ENCODE measurements at regions not wholly inside any gene's neighbourhood (a gene's known extent, or its start where the extent isn't known, plus 50 kb on each side); places are given as distances from the start of the nearest gene placed in this dataset.
A peak's percentile ranks its signal among the peaks of the same experiment; 100 is the strongest.

GRCh38 chr15:93454788-93455187, 365.8 kb upstream of the RGMA start:
- H3K27ac Mint-ChIP-seq: no peak overlapping the region
- no peaks in the 10 kb centered on the region for H3K4me1 Mint-ChIP-seq
- H3K9me3 Mint-ChIP-seq: no peaks in the 10 kb centered on the region
- no peak overlapping the region for H3K4me3 Mint-ChIP-seq
- DNase-seq (ENCODE audit: low spot score in 2 of 2): peak in 1 of 2 donors; percentile 13
- no peaks in the 10 kb centered on the region for H3K36me3 Mint-ChIP-seq
- no peak for ATAC-seq

- ATAC-seq (no peak), DNase-seq (ENCODE audit: low spot score in 2 of 2) (peak in 1 of 2 donors; percentile 4)
- no peaks in the 10 kb centered on the region for H3K9me3 Mint-ChIP-seq
- H3K27ac Mint-ChIP-seq: no peak overlapping the region
- no peak overlapping the region for H3K4me3 Mint-ChIP-seq
- no peaks in the 10 kb centered on the region for H3K4me1 Mint-ChIP-seq
- no peaks in the 10 kb centered on the region for H3K36me3 Mint-ChIP-seq
Observed at GRCh38 chr15:93452537-93453211, 363.7 kb upstream of the RGMA start.

GRCh38 chr15:93451822-93452221, 362.8 kb upstream of the RGMA start:
- no peak for DNase-seq (ENCODE audit: low spot score in 2 of 2)
- no peak overlapping the region for H3K4me3 Mint-ChIP-seq
- H3K4me1 Mint-ChIP-seq: no peaks in the 10 kb centered on the region
- no peaks in the 10 kb centered on the region for H3K9me3 Mint-ChIP-seq
- no peak overlapping the region for H3K27ac Mint-ChIP-seq
- ATAC-seq: no peak
- no peaks in the 10 kb centered on the region for H3K36me3 Mint-ChIP-seq

GRCh38 chr15:93451265-93451664, 362.3 kb upstream of the RGMA start:
- no peaks in the 10 kb centered on the region for H3K36me3 Mint-ChIP-seq
- DNase-seq (ENCODE audit: low spot score in 2 of 2): peak in 1 of 2 donors; percentile 1
- H3K4me3 Mint-ChIP-seq: no peak overlapping the region
- H3K9me3 Mint-ChIP-seq: no peaks in the 10 kb centered on the region
- no peak overlapping the region for H3K27ac Mint-ChIP-seq
- ATAC-seq: no peak
- no peaks in the 10 kb centered on the region for H3K4me1 Mint-ChIP-seq

GRCh38 chr15:93449798-93450197, 360.8 kb upstream of the RGMA start:
- DNase-seq (ENCODE audit: low spot score in 2 of 2) (no peak), ATAC-seq (no peak)
- no peaks in the 10 kb centered on the region for H3K36me3 Mint-ChIP-seq
- H3K4me1 Mint-ChIP-seq: no peaks in the 10 kb centered on the region
- H3K9me3 Mint-ChIP-seq: no peaks in the 10 kb centered on the region
- H3K27ac Mint-ChIP-seq: no peak overlapping the region
- no peak overlapping the region for H3K4me3 Mint-ChIP-seq

GRCh38 chr15:93438310-93438709, 349.3 kb upstream of the RGMA start:
- Mint-ChIP-seq H3K36me3 (no peaks in the 10 kb centered on the region), H3K4me1 (no peaks in the 10 kb centered on the region), H3K27ac (no peak overlapping the region), H3K4me3 (no peak overlapping the region), H3K9me3 (no peaks in the 10 kb centered on the region)
- no peak for DNase-seq (ENCODE audit: low spot score in 2 of 2)
- no peak for ATAC-seq

- H3K27ac Mint-ChIP-seq: no peak overlapping the region
- no peaks in the 10 kb centered on the region for H3K4me1 Mint-ChIP-seq
- H3K4me3 Mint-ChIP-seq: no peak overlapping the region
- H3K9me3 Mint-ChIP-seq: no peaks in the 10 kb centered on the region
- DNase-seq (ENCODE audit: low spot score in 2 of 2): no peak
- no peak for ATAC-seq
- no peaks in the 10 kb centered on the region for H3K36me3 Mint-ChIP-seq
Observed at GRCh38 chr15:93432474-93432873, 343.5 kb upstream of the RGMA start.

- Mint-ChIP-seq H3K4me3 (no peak overlapping the region), H3K36me3 (no peaks in the 10 kb centered on the region), H3K27ac (no peak overlapping the region), H3K4me1 (no peaks in the 10 kb centered on the region), H3K9me3 (no peaks in the 10 kb centered on the region)
- DNase-seq (ENCODE audit: low spot score in 2 of 2) (peak in 1 of 2 donors; percentile 22), ATAC-seq (no peak)
Observed at GRCh38 chr15:93428807-93429351, 339.9 kb upstream of the RGMA start.

GRCh38 chr15:93428150-93428549, 339.1 kb upstream of the RGMA start:
- DNase-seq (ENCODE audit: low spot score in 2 of 2): no peak
- Mint-ChIP-seq H3K9me3 (no peaks in the 10 kb centered on the region), H3K36me3 (no peaks in the 10 kb centered on the region), H3K27ac (no peak overlapping the region), H3K4me3 (no peak overlapping the region), H3K4me1 (no peaks in the 10 kb centered on the region)
- ATAC-seq: no peak

GRCh38 chr15:93424131-93424530, 335.1 kb upstream of the RGMA start:
- no peaks in the 10 kb centered on the region for H3K9me3 Mint-ChIP-seq
- no peaks in the 10 kb centered on the region for H3K36me3 Mint-ChIP-seq
- H3K4me1 Mint-ChIP-seq: no peaks in the 10 kb centered on the region
- DNase-seq (ENCODE audit: low spot score in 2 of 2): peak in 1 of 2 donors; percentile 37
- H3K4me3 Mint-ChIP-seq: no peak overlapping the region
- no peak for ATAC-seq
- H3K27ac Mint-ChIP-seq: no peak overlapping the region

GRCh38 chr15:93422476-93422875, 333.5 kb upstream of the RGMA start:
- no peak overlapping the region for H3K4me3 Mint-ChIP-seq

GRCh38 chr15:93420477-93420876, 331.5 kb upstream of the RGMA start:
- H3K9me3 Mint-ChIP-seq: no peaks in the 10 kb centered on the region
- DNase-seq (ENCODE audit: low spot score in 2 of 2) (no peak), ATAC-seq (no peak)
- no peak overlapping the region for H3K27ac Mint-ChIP-seq
- H3K4me1 Mint-ChIP-seq: no peaks in the 10 kb centered on the region
- H3K36me3 Mint-ChIP-seq: no peaks in the 10 kb centered on the region
- H3K4me3 Mint-ChIP-seq: no peak overlapping the region

More at GRCh38 chr15:93422476-93422875, 333.5 kb upstream of the RGMA start:
- no peaks in the 10 kb centered on the region for H3K9me3 Mint-ChIP-seq
- ATAC-seq (no peak), DNase-seq (ENCODE audit: low spot score in 2 of 2) (no peak)
- no peaks in the 10 kb centered on the region for H3K36me3 Mint-ChIP-seq
- H3K27ac Mint-ChIP-seq: no peak overlapping the region
- no peaks in the 10 kb centered on the region for H3K4me1 Mint-ChIP-seq

- Mint-ChIP-seq H3K9me3 (no peaks in the 10 kb centered on the region), H3K27ac (no peak overlapping the region), H3K4me3 (no peak overlapping the region), H3K36me3 (no peaks in the 10 kb centered on the region), H3K4me1 (no peaks in the 10 kb centered on the region)
- no peak for ATAC-seq
- DNase-seq (ENCODE audit: low spot score in 2 of 2): no peak
Observed at GRCh38 chr15:93420050-93420452, 331.0 kb upstream of the RGMA start.

GRCh38 chr15:93418566-93418965, 329.6 kb upstream of the RGMA start:
- no peak overlapping the region for H3K4me3 Mint-ChIP-seq

GRCh38 chr15:93417631-93418030, 328.6 kb upstream of the RGMA start:
- Mint-ChIP-seq H3K36me3 (no peaks in the 10 kb centered on the region), H3K4me1 (no peaks in the 10 kb centered on the region), H3K27ac (no peak overlapping the region), H3K9me3 (no peaks in the 10 kb centered on the region), H3K4me3 (no peak overlapping the region)
- no peak for DNase-seq (ENCODE audit: low spot score in 2 of 2)
- ATAC-seq: no peak

More at GRCh38 chr15:93418566-93418965, 329.6 kb upstream of the RGMA start:
- ATAC-seq: no peak
- Mint-ChIP-seq H3K4me1 (no peaks in the 10 kb centered on the region), H3K36me3 (no peaks in the 10 kb centered on the region), H3K9me3 (no peaks in the 10 kb centered on the region), H3K27ac (no peak overlapping the region)
- no peak for DNase-seq (ENCODE audit: low spot score in 2 of 2)

GRCh38 chr15:93417156-93417555, 328.1 kb upstream of the RGMA start:
- H3K36me3 Mint-ChIP-seq: no peaks in the 10 kb centered on the region
- H3K4me3 Mint-ChIP-seq: no peak overlapping the region
- no peak for DNase-seq (ENCODE audit: low spot score in 2 of 2)
- H3K4me1 Mint-ChIP-seq: no peaks in the 10 kb centered on the region
- no peaks in the 10 kb centered on the region for H3K9me3 Mint-ChIP-seq
- H3K27ac Mint-ChIP-seq: no peak overlapping the region
- no peak for ATAC-seq

Measured in stimulated activated effector memory CD8-positive, alpha-beta T cell treated with anti-CD3 and anti-CD28 coated beads, Interleukin-12 subunit alpha, Interleukin-12 subunit beta, amount 100 ng/mL, for 72 hours (primary cell).